COLO829 (cell line): ENCODE measurements at regions not wholly inside any gene's neighbourhood (a gene's known extent, or its start where the extent isn't known, plus 50 kb on each side); places are given as distances from the start of the nearest gene placed in this dataset.
A peak's percentile ranks its signal among the peaks of the same experiment; 100 is the strongest.
"Not testable (repeated sequence)": the region's sequence is repeated elsewhere in the genome, so short reads cannot be mapped to it uniquely, and the experiment has no call there.

ENCODE experiments used
- DNase-seq: peaks from one replicate; pipeline ENCODE4 v3.0.0; 2012; ENCODE audit warnings: low spot score

DNA sequence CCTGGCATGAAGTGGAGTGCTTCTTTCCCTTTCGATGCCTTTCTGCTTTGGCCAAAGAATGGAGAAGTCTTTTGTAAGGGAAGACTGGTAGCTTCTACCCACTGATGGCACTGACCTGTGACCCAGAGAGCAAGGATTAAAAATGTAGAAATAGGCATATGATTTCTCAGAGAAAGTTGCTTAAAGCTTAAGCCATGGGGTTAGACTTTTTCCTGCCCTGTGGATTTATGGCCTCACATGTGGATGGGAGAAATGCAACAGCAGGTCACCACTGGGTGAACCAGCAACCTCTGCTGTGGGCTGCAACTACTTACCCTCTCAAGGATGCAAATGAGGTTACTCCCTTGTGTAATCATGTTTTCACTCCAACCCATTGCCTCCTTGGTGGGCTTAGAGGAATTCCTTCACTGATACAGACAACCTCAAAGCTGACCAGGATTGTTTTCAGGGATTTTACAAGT is 86.7 kb upstream of the CDC42EP3 start:
- DNase-seq: not testable (repeated sequence)

DNA sequence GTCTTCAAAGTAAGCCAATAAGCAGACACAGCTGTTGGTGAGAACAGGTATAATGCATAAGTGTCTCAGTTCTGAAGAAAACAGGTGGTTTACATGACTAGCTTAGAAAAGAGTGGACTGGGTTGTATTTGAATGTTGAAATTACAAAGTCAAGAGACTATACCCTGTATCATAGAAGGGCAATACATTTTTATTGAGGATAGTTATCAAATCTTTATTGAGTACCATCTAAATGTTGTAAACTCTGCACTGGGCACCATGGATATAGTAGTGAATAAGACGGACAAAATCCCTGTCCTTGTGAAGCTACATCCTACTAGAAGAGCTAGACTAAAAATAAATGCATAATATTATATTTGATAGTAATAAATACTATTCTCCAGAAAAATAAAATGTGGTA is 88.5 kb upstream of the CDC42EP3 start:
- DNase-seq: not testable (repeated sequence)

DNA sequence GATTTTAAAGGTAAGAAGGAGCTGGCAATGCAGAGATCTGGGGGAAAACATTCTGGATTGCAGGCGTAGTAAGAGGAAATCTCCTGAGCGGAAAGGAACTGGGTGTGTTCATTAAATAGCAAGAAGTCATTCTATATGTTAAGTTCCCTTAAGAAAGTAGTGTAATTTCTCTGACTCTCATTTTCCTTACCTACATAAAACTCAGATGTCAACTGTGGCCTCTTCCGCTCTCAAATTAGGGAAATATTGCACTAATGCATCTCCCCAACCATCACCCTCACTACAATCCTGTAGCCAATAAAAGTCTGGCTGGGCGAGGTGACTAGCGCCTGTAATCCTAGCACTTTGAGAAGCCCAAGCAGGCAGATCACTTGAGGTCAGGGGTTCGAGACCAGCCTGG is 89.0 kb upstream of the CDC42EP3 start:
- no peak for DNase-seq

DNA sequence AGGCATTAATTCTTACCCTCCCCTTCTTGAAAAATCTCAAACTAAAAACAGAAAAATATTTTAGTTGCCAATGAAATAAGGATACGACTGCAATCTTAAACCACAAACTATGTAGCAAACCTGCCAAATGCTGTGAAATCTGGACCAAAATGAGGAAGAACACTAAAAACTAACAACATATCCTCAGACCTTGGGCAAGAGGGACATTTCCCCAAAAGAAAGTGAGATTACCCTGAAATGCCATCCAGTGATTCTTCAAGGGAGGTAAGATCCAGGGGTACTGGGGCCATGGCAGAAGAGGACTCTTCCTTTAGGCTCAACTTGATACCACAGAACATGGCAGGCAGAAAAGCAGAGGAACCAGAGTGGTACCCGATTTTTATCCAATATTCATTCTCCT is 90.8 kb upstream of the CDC42EP3 start:
- DNase-seq: not testable (repeated sequence)

DNA sequence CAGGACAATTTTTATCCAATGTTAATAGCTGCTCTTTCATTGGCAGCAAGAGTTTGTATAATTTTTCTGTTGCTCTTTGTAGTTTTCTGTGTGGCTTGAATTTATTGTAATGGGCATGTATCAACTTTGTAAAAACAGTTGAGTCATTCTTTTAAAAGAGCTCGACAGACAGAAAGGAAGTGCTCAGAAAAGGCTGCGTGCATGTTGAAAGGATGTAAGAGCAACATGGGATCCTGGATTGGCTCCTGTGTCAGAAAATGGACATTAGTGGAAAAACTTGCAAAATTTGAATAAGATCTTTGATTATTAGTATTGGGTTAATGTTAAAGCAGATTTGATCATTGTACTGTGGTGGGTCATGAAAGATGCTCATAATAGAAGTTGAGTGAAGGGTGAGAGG is 93.3 kb upstream of the CDC42EP3 start:
- DNase-seq: no peak

DNA sequence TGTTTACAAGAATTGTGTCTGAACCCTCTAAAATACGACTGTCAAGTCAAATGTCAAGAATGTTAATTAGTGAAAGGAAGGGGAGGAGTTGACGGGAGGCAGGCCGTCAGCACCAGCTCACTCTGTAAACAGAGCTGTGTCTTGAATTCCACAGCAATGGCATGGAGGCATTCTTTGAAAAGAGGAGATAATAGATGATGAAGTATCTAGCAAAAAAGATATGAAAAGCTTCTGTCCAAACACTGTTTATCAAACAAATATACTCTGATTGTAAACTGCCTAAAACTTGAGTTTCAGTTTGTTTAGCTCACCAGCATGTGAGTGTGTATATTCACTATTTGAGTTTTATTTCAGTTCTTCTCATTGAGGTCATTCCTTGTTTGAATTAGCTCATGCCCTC is 94.7 kb upstream of the CDC42EP3 start:
- DNase-seq: no peak

DNA sequence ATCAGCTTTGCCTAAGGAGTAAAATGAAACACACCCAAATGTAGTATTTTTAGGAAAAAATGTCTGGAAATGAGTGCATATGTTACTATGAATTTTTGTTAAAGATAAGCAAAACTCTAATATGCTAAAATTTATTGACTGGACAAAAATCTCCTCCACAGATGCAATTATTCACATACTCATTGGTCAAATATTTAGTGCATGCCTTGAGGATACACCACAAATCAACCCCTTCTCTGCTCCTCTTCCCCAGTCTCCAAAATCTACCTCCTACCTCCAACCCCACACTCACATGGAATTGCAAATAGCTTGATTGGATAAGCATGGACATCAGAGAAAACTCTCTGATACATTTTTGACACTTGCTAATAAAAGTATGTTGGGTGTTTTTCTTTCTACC is 95.6 kb upstream of the CDC42EP3 start:
- no peak for DNase-seq

DNA sequence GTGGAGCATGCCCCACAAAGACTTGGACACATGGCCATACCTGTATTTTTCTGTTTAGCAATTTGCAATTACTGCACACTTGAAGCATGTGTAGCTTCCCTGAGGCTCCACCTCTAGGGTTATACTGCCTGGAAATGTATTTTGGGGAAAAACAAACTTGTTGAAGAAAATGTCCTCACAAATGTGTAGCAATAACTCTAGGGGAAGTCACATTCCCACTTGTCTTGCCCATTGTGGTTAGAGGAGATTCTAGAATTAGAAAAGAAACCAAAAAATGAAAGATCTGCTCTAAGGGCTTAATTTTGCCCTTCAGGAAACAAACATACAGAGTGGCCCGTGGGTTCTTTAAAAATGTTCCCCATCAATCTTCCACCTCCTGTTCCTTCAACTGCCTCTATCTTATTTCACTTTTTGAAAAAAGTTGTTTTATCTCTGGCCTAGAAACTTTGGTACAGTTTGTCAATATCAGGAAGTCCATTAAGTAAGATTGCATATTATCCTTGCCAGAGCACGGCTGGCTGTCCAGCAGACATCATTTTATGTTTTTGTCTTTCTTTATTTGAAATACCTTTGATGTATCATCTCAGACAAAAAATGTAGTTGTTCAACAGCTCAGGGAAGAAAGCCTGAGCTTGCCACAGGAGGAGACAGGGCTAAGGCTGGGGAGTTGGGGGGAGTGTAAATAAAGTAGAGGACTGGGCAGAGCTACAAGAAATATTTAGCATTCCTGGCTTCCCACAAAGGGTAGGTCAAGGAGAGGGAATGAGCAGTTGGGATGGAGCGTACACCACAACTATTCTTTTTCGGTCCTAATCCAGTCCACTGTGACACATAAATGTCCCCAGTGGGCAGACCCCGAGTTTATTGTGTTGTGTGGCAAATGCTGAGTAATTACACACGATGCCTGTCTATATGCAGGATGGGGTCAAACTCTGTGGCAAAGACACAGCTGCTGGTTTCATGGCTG is 96.8 kb upstream of the CDC42EP3 start:
- DNase-seq: peak; percentile 12

DNA sequence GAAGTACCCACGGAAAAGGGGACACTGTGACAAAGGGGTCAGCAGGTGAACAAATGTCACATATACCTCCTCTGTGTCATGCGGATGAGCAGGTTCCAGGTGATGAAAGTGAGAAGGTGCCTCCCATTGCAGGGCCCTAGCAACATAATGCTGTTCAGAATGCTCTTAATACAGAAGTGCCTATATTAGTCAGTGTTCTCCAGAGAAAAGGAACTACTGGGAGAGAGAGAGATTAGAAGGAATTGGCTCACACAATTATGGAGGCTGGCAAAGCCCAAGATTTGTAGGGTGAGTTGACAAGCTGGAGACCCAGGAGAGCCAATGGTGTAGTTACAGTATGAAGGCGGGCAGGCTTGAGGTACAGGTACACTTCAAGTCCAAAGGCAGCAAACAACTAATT is 98.1 kb upstream of the CDC42EP3 start:
- no peak for DNase-seq

DNA sequence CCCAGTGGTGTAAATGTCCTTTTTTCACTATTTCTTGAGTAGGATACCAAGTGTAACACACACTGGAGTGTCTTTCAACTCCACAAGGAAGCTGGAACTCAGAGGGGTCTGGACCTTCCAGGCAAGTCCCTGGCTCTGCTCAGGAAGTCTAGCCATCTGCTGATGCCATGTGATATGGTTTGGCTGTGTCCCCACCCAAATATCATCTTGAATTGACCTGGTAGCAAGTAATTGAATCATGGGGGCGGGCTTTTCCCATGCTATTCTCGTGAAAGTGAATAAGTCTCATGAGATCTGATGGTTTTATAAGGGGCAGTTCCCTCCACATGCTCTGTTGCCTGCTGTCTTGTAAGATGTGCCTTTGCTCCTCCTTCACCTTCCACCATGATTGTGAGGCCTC is 99.4 kb upstream of the CDC42EP3 start:
- no peak for DNase-seq

DNA sequence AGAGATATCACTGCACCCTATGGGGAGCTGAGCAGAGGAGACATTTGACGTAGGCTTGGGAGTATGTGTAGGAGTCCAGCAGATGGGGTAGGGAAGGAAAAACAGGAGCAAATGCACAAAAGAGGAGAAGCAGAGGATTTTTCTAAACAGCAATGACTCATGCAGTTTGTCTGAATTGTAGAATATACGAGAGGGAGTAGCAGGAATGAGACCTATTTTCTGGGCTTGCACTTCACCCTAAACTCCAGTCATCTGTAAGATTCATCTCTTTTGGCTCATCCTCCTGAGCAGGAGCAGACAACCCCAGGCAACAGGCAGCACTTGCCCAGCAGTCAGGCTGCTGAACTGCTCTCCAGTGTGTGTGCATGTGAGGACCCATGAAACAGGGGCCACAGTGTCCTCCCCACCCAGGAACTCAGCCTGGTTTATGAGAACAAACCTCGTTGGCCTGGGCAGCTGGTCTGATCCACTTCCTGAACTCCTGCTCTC is 100.2 kb upstream of the CDC42EP3 start:
- no peak for DNase-seq

DNA sequence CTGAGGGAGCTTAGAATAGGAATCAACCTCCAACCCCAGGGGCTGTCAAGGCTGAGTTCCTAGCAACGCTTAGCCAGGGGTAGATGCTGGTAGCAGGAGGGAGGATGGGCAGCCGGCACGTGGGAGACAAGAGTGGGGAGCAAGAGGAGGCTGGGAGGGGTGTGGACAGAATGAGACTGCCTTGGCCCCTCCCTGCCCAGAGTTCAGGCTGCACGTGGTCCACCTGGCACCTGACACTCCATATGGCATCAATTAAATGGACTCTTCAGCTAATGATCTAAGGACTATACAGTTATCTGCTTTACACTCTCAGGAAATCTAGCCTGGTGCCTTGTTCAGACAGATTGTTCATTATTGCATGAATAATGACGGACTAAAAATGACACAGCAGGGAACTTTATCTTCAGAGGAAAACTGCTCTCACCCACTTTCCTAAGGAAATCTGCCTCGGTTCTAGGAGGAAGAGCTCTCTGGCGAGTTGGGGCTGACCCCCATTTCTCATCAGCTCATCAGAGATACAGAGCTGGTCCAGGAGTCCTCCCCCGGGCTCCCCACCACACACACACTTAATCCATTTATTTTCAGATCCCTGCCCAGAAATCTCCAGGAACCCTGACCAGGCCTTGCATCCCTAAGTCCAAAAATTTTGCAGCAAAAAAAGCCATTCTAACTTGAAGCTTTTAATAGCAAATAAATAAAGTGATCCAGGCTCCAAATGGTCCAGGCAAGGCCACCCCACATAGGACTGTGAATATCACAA is 102.1 kb upstream of the CDC42EP3 start:
- no peak for DNase-seq

DNA sequence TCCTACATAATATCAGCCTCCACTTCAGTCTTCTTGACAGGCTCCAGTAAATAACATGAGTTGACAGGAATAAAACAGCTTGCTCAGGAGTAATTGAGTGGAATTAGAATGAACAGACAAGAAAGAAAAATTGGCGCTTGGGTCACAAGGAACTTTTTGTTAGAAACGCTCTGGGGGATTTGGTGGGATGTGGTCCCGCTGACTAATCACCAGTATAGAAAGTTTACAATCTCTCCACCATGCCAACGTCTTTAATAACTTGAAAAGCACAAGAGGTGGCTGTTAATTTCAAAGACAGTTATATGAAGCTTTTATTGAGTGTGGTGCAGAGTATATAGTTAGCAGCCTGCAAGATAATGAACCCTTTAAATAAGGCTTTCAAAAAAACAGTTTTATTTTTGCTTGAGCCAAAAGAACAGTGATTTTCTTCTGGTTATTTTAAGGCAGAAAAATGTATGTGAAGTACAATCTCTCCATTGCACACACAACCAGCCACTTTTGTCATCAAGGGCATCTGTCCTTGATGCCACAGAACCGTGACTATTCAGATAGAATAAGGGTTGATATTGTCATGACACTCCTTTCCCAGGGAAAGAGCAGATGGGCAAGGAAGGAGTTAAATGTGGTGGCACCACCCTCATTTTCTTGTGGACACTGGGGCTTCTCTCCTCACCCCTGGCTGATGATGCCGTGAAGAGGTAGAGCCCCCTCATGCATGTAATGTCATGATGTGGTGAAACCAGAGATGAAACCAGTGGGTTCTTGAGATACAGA is 102.9 kb upstream of the CDC42EP3 start:
- DNase-seq: peak; percentile 20

DNA sequence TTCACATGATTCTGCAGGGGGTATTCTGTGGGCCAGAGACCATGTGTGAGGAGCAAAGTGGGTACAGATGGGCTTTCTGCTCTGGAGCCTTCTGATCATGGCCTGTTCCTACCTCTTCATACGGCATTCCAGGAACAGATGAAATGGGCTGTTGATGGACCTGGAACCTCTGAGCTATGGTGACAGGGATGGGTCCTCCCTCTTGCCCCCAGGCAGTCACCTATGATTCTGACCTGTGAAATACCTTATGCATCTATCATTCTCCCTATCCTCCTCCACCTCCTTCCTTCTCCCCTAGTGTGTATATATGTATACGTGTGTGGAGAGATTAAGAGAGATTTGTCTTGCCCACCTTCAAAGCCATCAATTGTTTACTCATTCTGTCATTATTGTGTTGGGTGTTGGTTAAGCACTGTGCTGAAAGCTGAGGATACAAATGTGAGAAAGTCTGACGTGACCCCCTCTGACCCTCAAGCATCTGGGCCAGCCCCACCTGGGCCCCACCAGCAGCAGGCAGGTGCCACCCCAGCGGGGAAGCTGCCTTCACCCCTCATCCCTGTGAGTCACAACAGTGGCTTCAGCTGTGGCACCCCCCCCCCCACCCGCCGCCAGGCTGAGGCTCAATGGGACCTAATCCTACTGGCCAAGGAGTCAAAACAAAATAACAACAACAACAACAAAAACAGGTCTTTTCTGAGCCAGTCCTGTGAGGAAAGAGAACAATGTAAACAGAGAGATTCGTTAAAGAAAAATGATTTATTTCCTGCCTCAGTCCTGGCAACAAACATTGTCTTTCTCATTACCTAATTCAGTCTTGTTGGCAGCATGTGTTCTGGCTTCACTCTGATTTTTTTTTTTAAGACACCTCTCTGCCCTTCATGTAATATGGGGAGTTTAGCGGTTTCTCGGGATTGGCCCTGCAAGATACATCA is 103.8 kb upstream of the CDC42EP3 start:
- no peak for DNase-seq

DNA sequence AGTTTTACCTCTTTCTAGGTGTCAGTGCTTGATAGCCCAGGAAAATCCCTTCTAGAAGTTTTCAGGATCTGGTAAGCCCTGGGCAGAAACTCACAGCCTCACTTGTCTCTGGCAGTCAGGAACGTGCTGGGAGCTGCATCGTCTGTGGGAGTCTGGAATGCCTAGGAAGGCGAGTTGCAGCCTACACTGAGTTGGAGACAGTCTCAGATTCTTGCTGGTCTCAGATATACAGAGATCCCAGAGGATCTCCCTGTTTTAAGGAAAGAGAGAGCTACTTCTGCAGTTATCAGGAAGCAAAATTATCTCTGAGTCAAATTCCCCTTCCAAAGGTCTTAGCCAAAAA is 104.4 kb upstream of the CDC42EP3 start:
- DNase-seq: no peak

DNA sequence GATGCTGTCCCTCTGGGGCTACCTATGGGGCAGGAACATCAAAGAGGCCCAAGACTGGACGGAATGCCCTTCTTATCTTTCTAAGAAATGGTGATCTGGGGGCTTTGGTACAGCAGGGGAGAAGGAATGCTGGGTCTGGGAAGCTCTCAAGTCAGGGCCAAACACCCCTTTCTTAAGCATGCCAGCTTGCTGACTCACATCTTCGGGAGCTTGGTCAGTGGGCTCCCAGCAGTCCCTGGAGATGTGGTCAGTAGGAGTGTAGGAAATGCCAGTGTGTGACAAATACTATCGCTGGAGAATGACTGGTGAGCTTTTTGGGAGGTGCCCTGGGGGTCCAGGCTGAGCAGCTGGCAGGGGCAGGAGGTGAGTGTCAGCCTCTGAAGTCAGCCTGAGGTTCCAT is 105.0 kb upstream of the CDC42EP3 start:
- DNase-seq: peak; percentile 34

DNA sequence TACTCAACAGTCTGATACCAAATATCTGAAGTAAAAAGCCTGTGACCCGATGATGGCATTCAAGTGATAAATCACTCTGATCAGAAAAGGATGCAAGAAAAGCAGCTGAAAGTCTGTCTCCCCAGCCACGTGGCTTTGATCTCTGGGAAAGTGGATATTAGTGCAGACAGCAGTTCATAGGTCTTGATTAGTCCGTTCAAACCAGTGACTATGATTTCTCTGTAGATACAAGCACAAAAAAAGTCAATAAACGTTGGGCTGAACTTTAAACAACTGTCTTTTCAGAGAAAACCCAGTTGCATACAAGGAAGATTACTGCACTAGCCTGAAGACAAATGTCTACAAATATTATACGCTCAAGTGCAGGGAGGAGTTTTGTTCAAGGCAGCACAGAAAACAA is 107.7 kb upstream of the CDC42EP3 start:
- DNase-seq: no peak

DNA sequence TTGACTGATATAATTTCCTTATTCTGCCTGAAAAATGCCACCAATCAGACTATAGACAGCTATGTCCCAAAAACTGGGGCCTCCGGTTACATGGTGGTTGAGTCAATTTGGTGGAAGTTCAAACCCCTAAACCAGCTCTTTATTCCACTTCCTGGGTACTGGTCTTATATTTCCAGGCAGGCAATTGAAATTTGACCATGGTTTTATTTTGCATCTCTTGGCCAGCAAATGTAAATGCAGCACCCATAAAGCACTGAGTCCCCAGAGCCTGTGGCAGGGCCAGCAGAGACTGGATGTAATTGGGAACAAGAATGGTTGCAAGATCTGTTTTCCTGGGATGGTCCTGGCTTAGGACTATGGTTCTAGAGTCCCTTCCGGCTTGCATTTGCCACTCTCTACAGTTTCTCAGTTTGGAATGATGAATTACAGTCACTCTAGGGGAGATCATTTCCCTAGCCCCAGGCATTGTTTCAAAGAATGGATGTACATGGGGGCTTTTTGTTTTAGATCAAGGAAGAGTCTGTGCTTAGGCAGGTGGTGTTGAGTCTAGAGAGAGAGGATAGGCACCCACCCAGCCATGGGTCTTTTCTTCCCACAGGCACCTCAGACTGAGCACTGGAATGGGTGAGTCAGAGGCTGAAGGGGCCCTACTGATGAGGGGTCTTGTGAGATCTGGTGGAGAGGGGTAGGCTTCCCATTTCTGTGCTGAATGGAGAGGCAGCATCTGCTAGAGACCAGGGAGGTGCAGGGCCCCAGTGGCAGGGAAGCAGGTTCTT is 108.4 kb upstream of the CDC42EP3 start:
- DNase-seq: no peak

DNA sequence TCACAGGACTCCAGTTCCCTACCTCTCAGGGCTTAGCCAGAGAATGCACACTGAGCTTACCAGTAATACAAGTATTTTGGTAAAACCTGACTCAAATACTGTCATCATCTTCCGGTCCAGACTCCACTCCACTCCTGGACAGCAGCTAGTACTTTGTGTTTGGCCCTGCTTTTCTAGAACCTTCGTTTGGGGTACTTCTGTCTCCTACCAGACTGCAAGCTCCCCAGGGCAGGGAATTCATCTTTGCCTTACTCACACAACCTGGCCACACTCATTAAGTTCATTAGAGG is 108.9 kb upstream of the CDC42EP3 start:
- no peak for DNase-seq

DNA sequence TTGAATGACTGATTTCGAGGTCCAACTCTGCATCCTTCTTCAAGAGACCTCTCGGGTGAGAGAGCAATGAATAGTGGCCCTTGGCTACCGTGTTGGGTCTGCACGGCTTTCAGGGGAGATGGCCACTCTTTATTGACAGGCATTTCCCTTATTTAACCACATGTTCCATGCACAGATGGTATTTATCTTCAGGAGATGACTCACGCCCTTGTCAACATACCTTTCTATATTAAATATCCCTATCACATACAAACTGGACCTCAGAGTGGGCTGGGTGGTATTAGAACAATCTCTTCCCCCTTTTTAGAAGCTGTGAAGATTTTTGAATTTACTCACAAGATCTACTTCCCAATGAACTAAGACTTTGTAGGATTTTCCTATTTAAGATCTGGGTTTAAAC is 109.6 kb upstream of the CDC42EP3 start:
- no peak for DNase-seq
